Forelimb muscle (tissue), 1 donor: ENCODE measurements at regions not wholly inside any gene's neighbourhood (a gene's known extent, or its start where the extent isn't known, plus 50 kb on each side); places are given as distances from the start of the nearest gene placed in this dataset.

Experiments used
- DNase-seq: peaks from one replicate; pipeline ENCODE4 v3.0.0-alpha.2; 2013; ENCODE audit warnings: low read depth

GRCh38 chr20:41881466-41882046 is 263.4 kb upstream of the CHD6 start:
- DNase-seq, result no peak

DNA sequence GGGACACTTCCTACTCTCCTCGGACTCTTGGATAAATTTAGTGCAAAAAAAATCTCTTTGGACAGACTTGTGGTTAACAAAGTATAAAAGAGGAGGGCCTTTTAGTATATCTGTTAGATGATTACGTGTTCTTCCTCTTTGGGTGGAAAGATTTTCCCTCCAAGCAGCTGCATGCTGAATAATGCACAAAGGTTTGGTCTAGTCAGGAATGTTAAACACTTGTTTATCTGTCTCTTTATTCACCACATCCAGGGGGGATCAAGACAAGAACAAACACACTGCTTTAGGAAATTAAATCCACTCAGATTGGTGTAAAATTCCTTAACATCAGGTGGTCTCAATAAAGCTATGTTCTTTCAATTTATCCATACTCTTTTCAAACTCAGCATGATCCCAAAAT is 260.9 kb upstream of the CHD6 start:
- DNase-seq, result no peak

- DNase-seq, result no peak
Measured at GRCh38 chr20:41877911-41878310, 259.7 kb upstream of the CHD6 start.

GRCh38 chr20:41874658-41875057 is 256.5 kb upstream of the CHD6 start:
- no peak for DNase-seq

- no peak for DNase-seq
Measured at GRCh38 chr20:41872930-41873329, 254.8 kb upstream of the CHD6 start.

- no peak for DNase-seq
Measured at GRCh38 chr20:41870869-41871462, 252.8 kb upstream of the CHD6 start.

- DNase-seq, result no peak
Measured at GRCh38 chr20:41869261-41869660, 251.1 kb upstream of the CHD6 start.

- no peak for DNase-seq
Measured at GRCh38 chr20:41865938-41866337, 247.8 kb upstream of the CHD6 start.

- DNase-seq, result no peak
Measured at GRCh38 chr20:41862476-41862875, 244.3 kb upstream of the CHD6 start.

DNA sequence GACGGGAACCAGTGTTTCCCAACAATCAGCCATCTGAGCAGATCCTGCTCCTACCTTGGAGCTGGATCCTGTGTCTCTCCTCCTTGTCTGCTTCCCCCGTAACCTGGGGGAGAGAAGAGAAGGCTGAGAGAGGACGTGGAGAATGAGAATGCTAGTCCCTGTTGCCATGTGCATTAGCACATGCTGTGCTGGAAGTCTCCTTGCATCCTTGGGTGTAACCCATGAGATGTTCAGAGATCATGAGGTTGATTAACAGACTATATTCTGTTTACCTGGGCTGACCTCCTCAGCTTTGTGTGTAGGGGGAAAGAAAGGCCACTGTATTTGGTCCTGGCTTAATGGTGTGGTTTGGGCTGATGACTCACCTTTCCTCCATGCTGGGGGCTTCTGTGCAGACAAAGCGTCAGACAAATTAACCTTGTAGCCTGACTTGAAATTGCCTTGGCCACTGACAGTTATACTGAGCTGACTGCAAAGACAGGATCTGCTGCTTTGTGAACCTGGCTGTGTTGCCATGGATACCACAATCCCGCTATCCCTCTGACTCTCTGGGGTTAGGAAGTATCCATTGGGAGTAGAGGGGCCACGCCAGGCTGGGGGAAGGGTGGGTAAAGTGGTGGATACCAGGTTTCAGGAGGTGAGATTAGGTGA is 243.7 kb upstream of the CHD6 start:
- DNase-seq, result no peak

GRCh38 chr20:41854765-41855164 is 236.6 kb upstream of the CHD6 start:
- DNase-seq, result no peak

GRCh38 chr20:41853806-41854205 is 235.6 kb upstream of the CHD6 start:
- no peak for DNase-seq

- no peak for DNase-seq
Measured at GRCh38 chr20:41848180-41848579, 230.0 kb upstream of the CHD6 start.

DNA sequence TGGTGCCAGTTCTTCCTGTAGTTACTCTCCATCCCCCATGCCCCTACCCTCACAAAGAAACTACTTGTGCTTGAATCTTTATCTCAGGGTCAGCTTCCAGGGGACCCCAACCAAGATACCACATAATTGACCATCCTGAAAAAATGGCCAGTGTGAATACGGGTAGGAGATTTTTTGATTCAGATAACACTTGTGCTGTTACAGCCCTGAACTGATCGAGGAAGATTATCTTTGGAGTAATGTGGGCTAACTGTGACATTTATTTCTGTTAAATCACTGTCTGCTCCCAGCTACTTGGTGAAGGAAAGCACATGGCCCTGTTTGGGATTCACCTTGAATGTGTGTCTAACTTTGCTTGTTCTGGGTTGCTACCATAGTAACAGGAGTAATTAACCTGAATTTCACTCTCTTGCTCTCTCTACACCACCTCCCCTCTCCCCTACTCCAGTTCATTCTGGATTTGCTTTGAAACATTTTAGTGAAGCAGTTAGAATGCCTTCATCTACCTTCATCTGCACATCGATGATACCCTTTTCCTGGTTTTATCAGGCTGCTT is 219.6 kb upstream of the CHD6 start:
- DNase-seq, result no peak

GRCh38 chr20:41833739-41834138 is 215.6 kb upstream of the CHD6 start:
- DNase-seq, result no peak

- no peak for DNase-seq
Measured at GRCh38 chr20:41830702-41831101, 212.5 kb upstream of the CHD6 start.

DNA sequence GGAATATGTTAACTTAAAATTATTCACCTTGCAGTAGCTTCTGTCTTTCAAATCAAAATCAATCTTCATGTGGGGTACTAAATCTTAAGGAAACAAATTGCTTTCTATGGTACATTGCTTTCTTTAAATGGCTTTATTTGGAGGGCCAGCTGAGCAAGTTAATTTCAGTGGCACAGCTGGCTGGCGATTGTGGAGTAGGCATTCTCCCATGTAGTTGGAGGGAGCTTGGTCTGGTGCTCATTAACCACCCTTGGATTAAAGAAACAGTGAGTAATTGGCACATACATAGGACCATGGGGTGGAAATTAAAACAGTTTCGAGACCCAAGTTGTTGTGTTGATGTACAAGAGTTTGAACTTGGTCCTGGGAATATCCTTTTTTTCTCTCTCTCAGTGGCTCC is 201.3 kb upstream of the CHD6 start:
- no peak for DNase-seq

GRCh38 chr20:41818991-41819390 is 200.8 kb upstream of the CHD6 start:
- no peak for DNase-seq

DNA sequence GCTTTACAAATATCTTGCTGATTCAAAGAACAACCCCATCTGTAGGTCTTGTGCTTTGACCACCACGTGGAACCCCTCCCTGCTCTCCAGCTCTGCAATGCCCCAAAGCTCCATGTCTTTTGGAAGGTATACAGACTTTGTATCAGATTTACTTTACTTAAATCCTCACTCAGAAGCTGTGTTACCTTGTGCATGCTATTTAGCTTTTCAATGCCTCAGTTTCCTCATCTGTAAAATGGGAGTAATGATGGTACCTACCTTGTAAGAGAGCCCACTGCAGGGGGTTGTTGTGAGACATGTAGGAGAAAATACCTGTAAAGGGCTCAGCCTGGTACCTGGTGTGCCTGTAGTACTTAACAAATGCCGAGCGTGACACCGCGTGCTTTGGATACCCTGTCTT is 200.2 kb upstream of the CHD6 start:
- no peak for DNase-seq

GRCh38 chr20:41811456-41811855 is 193.3 kb upstream of the CHD6 start:
- no peak for DNase-seq

- no peak for DNase-seq
Measured at GRCh38 chr20:41800040-41800439, 181.9 kb upstream of the CHD6 start.

- DNase-seq, result no peak
Measured at GRCh38 chr20:41798930-41799502, 180.8 kb upstream of the CHD6 start.

GRCh38 chr20:41786158-41786557 is 168.0 kb upstream of the CHD6 start:
- no peak for DNase-seq
